ENCODE measurements at regions not wholly inside any gene's neighbourhood (a gene's known extent, or its start where the extent isn't known, plus 50 kb on each side); places are given as distances from the start of the nearest gene placed in this dataset.

DNA sequence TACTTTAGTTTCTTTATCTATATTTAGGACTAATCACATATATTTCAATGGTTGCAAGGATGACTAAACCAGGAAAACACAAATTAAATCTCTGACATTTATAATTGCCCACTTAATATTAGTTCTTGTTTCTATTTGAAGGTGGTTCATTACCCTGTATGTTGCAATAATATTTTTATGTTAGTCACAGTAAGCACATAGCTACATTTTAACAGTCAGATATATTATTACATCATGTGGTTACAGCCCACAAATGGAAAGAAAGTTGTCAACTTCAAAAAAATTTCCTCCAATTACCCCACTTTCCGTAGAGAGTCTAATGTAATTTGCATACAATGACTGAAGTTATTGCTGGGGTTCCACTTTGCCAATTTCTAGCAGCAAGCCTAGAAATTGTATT lies 114.6 kb downstream of the TUSC7 start:
- POLR2A ChIA-PET, result no interaction called here
- H3K27me3 Mint-ChIP-seq, result peaks cover 0 to 2% (median 0%) of the 10 kb centered on the region in 5 donors
- DNase-seq, result no peak
- peaks cover 0 to 2% (median 0%) of the 10 kb centered on the region in 9 donors for H3K9me3 Mint-ChIP-seq
- no peak overlapping the region for H3K4me3 Mint-ChIP-seq
- no peaks in the 10 kb centered on the region for H3K4me1 Mint-ChIP-seq
- no peaks in the 10 kb centered on the region for H3K36me3 Mint-ChIP-seq
- ATAC-seq, result no peak
- no peak overlapping the region for H3K27ac Mint-ChIP-seq

DNA sequence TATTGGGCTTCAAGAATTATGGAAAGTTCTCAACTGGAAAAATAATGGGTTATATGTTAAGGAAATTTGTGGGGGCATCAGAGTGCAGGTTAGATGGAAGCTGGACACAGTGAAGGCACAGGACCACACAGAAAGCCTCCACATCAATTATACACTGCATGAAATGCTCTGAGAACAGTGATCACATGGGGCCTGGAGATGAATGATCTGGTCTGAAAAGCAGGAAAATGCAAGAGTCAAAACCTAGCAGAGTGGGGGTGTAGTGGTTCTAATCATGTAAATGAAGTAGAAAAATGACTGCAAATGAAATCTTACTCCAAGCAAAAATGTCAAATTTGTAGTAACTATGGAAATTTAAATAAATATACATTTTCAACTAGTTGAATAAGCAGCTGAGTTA lies 123.6 kb downstream of the TUSC7 start:
- Mint-ChIP-seq H3K36me3 (no peaks in the 10 kb centered on the region), H3K27ac (no peak overlapping the region), H3K4me3 (no peak overlapping the region), H3K4me1 (no peaks in the 10 kb centered on the region), H3K27me3 (no peaks in the 10 kb centered on the region), H3K9me3 (peaks cover 0 to 23% (median 0%) of the 10 kb centered on the region in 9 donors)
- DNase-seq (no peak), ATAC-seq (no peak)
- POLR2A ChIA-PET, result no interaction called here

DNA sequence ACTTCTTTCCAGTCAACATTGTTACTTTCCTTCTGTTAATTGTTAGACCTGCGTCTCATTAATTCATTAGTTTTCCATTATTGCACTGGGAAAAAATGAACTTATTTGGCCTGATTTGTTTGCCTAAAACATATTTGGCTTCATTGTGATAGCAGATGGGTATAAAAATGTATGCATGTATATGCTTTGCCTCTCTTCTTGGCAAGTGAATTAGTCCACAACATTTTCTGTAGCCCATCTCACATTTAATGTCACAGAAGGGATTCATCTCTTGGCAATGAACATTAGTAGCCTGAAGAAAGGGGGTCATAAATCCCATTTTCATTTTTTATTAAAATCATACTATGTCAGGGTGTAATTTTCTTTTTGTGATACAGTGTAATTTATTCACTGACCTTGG lies 125.2 kb downstream of the TUSC7 start:
- no peak overlapping the region for H3K27ac Mint-ChIP-seq
- DNase-seq (no peak), ATAC-seq (no peak)
- H3K4me3 Mint-ChIP-seq, result no peak overlapping the region
- H3K36me3 Mint-ChIP-seq, result no peaks in the 10 kb centered on the region
- H3K27me3 Mint-ChIP-seq, result no peaks in the 10 kb centered on the region
- POLR2A ChIA-PET, result no interaction called here
- peaks cover 0 to 23% (median 0%) of the 10 kb centered on the region in 9 donors for H3K9me3 Mint-ChIP-seq
- H3K4me1 Mint-ChIP-seq, result no peaks in the 10 kb centered on the region

DNA sequence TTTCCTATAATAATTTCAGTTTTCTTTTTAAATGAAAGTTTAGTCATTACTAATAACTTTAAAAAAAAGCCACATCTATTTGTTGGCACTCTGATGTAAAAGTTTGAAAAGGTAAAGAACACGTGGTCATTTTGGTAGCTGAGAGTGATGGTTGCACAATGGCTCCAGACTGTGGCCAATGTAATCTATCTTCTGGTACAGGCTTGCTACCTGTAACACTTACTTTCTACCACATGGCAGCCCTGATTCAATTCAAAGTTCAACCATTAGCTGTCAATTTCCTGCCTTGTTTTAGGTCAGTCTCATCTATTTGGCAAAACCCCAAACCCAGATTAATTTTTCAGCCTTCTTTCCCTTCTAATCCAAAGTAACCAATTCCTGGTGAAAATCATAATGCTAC lies 126.1 kb downstream of the TUSC7 start:
- Mint-ChIP-seq H3K27me3 (no peaks in the 10 kb centered on the region), H3K9me3 (peaks cover 0 to 23% (median 0%) of the 10 kb centered on the region in 9 donors), H3K27ac (no peak overlapping the region), H3K4me1 (no peaks in the 10 kb centered on the region), H3K36me3 (no peaks in the 10 kb centered on the region), H3K4me3 (no peak overlapping the region)
- POLR2A ChIA-PET, result no interaction called here
- no peak for ATAC-seq
- DNase-seq, result no peak

DNA sequence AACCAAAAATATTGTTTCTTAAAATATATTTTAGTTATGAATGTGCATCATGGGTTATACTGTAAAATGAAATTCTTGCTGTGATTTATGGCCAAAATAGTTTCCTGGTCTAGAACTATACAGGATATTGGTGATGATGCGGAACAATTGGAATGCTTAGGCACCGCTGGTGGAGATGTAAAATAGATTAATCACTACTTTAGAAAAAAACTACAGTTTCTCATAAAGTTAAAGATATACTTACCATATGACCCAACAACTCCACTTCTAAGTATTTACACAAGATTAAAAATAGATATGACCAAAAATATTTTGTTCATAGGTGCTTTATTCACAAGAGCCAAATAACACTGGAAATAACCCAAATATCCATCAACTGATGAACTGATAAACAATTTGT lies 126.7 kb downstream of the TUSC7 start:
- H3K9me3 Mint-ChIP-seq, result peaks cover 0 to 16% (median 0%) of the 10 kb centered on the region in 9 donors
- no peaks in the 10 kb centered on the region for H3K27me3 Mint-ChIP-seq
- no peak overlapping the region for H3K27ac Mint-ChIP-seq
- H3K4me1 Mint-ChIP-seq, result no peaks in the 10 kb centered on the region
- no peaks in the 10 kb centered on the region for H3K36me3 Mint-ChIP-seq
- POLR2A ChIA-PET, result no interaction called here
- DNase-seq, result no peak
- H3K4me3 Mint-ChIP-seq, result no peak overlapping the region
- ATAC-seq, result no peak

DNA sequence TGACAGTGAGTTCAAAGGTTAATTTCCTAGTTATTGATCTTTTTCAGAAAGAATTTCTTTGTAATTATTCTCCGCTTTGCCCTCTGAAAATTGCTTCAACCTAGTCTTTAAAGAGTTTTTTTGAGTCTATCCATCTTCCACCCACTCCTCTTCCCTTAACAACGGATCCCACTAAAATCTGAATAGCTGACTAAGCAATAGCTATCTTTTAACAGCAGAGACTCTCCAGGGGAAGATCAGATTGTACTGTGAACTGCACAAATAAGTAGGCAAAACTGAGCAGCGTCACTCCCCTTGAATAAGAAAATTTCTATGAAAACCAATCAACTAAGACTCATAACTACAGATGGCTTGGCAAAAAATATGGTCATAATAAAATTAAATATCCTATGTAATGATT lies 127.9 kb downstream of the TUSC7 start:
- H3K27me3 Mint-ChIP-seq, result no peaks in the 10 kb centered on the region
- H3K9me3 Mint-ChIP-seq, result peaks cover 0 to 8% (median 0%) of the 10 kb centered on the region in 9 donors
- ATAC-seq (no peak), DNase-seq (no peak)
- no peak overlapping the region for H3K4me3 Mint-ChIP-seq
- H3K27ac Mint-ChIP-seq, result no peak overlapping the region
- no peaks in the 10 kb centered on the region for H3K36me3 Mint-ChIP-seq
- POLR2A ChIA-PET, result no interaction called here
- H3K4me1 Mint-ChIP-seq, result no peaks in the 10 kb centered on the region

DNA sequence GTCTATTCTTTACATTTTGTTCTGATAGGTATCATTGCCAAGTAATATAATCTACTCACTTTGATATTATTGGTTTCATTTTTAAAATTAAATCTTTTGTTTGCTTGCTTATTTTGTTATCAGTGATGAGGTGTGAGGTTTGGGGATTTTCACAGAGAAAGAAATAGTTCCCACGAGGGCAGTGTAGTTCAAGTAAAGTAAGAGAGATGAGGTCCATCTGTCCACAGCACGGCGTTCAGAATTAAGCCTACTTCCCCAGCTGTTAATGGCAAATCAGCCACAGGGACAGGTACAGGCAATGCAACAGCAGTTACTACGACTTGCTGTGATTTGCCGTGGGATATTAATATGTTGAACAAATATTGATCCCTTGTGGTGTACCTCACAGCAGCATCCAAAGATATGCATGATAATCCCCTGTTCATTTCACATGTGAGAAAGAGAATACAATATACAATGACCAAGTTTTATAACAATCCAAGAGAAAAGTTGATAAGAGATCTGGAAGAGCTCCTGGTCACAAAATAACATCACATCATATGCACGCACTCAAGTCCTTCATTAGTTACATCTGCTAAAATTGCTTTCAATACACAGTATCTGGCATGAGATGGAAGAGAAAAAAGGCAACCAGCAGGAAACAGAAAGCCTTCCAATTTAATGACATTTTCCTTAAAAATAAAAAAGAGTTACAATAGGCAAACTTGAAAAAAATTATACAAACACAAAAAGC lies 131.6 kb downstream of the TUSC7 start:
- H3K4me1 Mint-ChIP-seq, result no peaks in the 10 kb centered on the region
- no peaks in the 10 kb centered on the region for H3K27me3 Mint-ChIP-seq
- H3K36me3 Mint-ChIP-seq, result no peaks in the 10 kb centered on the region
- H3K27ac Mint-ChIP-seq, result no peak overlapping the region
- H3K4me3 Mint-ChIP-seq, result no peak overlapping the region
- POLR2A ChIA-PET, result no interaction called here
- DNase-seq (no peak), ATAC-seq (no peak)
- peaks cover 0 to 8% (median 0%) of the 10 kb centered on the region in 9 donors for H3K9me3 Mint-ChIP-seq

DNA sequence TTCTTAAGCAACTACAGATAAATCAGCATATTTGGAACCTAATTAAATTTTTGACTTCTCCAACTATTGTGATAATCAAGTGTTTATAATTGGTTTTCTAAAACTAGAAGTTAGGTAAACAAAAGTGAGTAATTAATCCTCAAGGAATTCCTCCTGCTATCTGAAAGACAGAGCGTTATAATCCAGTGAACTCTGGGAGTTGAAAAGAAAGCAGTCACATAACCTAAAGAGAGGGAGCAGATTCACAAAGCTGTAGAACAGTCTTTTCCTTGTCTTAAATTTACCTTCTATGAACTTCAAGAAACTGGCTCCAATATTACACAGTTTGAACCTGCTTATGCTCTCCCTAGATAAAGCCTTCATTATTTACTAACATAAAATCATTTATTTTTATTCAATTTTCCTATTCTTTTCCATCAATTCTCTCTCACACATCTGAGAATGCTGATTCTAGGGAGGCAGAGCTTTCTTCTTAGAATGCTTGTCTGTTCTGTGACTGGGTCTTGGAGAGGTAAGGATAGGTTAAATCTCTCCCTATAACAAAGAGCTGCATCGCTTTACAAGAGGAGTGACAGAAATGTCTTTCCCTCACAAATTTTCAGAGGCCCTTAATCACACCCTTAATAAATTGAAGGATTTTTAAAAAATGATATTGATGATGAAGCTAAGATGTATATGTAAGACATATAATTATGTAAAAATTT lies 132.8 kb downstream of the TUSC7 start:
- no peak for DNase-seq
- POLR2A ChIA-PET, result no interaction called here
- Mint-ChIP-seq H3K36me3 (no peaks in the 10 kb centered on the region), H3K9me3 (peaks cover 0 to 8% (median 3%) of the 10 kb centered on the region in 9 donors), H3K27me3 (no peaks in the 10 kb centered on the region), H3K27ac (no peak overlapping the region), H3K4me1 (no peaks in the 10 kb centered on the region), H3K4me3 (no peak overlapping the region)
- no peak for ATAC-seq

DNA sequence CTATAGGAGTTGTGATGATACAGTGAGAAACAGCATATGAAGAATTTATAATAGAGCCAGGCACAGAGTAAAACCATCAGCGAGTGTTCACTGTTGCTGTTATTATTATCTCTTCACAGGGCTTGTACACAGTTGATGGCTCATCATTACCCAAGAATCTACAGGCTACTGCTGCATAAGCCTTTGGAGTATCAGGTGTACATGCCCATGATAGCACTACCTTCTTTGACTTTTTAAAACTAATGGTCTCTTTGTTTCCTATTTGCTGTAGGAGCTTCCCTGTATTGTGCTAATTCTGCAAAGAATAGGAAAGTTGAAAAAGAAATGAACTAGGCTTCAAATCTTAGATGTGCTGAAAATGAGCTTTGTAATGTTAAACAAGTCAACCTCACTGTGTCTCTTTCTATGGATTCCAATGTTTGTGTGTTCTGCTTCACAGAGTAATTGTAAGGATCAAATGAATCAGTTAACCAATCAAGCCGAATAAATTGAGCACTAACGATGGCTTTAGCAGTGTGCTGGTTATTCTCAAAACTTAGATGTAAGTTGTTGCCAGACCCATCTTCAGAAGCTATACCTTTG lies 138.8 kb downstream of the TUSC7 start:
- DNase-seq (no peak), ATAC-seq (no peak)
- no peaks in the 10 kb centered on the region for H3K36me3 Mint-ChIP-seq
- H3K27me3 Mint-ChIP-seq, result no peaks in the 10 kb centered on the region
- no peak overlapping the region for H3K27ac Mint-ChIP-seq
- POLR2A ChIA-PET, result no interaction called here
- no peaks in the 10 kb centered on the region for H3K4me1 Mint-ChIP-seq
- H3K9me3 Mint-ChIP-seq, result peaks cover 0 to 31% (median 4%) of the 10 kb centered on the region in 9 donors
- no peak overlapping the region for H3K4me3 Mint-ChIP-seq

DNA sequence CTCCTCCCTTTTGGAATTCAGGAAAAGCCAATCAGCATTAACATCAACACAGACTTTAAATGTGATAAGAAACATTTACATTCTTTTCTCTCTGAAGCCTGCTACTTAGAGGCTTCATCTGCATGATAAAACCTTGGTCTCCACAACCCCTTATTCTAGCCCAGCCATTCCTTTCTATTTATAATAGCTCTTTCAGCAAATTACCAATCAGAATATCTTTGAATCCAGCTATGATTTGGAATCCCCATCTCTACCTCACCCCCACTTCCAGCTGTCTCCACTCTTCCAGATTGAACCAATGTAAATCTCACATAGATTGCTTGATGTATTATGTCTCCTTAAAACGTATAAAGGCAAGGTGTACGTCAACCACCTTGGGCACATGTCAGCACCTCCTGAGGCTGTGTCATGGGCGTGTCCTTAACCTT lies 139.7 kb downstream of the TUSC7 start:
- H3K9me3 Mint-ChIP-seq, result peaks cover 0 to 31% (median 5%) of the 10 kb centered on the region in 9 donors
- H3K4me1 Mint-ChIP-seq, result no peaks in the 10 kb centered on the region
- H3K36me3 Mint-ChIP-seq, result no peaks in the 10 kb centered on the region
- POLR2A ChIA-PET, result no interaction called here
- ATAC-seq (no peak), DNase-seq (no peak)
- H3K4me3 Mint-ChIP-seq, result no peak overlapping the region
- no peaks in the 10 kb centered on the region for H3K27me3 Mint-ChIP-seq
- no peak overlapping the region for H3K27ac Mint-ChIP-seq

DNA sequence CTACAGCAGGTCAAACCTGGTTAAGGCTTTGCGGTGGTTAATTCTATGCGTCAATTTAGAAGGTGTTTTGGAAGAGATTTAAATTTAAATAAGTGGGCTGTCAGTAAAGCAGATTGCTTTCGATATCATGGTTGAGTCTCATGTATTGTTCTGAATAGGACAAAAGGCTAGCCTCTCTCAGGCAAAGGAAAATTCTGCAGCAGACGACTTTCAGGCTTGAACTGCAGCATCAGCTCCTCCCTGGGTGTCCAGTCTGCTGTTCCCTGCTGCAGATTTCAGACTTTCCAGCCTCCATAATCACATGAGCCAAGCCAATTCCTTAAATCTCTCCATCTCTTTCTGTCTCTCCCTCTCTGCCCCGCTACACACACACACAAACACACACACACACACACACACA lies 143.2 kb downstream of the TUSC7 start:
- POLR2A ChIA-PET, result no interaction called here
- no peak for ATAC-seq
- H3K36me3 Mint-ChIP-seq, result no peaks in the 10 kb centered on the region
- H3K27ac Mint-ChIP-seq, result no peak overlapping the region
- peaks cover 0 to 23% (median 4%) of the 10 kb centered on the region in 9 donors for H3K9me3 Mint-ChIP-seq
- DNase-seq, result no peak
- no peaks in the 10 kb centered on the region for H3K4me1 Mint-ChIP-seq
- H3K4me3 Mint-ChIP-seq, result no peak overlapping the region
- H3K27me3 Mint-ChIP-seq, result no peaks in the 10 kb centered on the region

DNA sequence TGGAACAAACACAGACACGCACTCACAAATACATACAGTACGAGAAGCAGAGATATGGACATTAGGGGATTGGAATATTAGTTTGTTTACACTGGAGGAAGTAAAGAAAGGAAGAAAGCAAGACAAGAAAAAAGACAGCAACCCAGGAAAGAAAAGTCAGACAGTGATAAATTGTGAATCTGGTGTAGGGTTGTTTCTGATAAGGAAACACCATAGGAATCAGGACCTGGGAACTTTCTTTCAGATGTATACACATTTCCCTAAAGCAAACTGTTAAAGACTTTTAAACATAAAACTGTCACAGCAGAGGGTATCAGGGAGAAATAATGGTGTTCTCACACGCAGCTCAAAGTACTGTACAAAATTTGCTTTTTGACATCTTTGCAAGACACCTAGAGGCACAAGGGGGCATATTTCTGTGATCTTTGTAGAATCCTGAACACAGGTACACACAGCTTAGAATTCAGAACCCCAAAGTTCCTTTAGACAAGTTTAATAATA lies 153.7 kb downstream of the TUSC7 start:
- ATAC-seq (no peak), DNase-seq (no peak)
- no peak overlapping the region for H3K27ac Mint-ChIP-seq
- H3K9me3 Mint-ChIP-seq, result no peaks in the 10 kb centered on the region
- POLR2A ChIA-PET, result no interaction called here
- H3K27me3 Mint-ChIP-seq, result no peaks in the 10 kb centered on the region
- H3K36me3 Mint-ChIP-seq, result no peaks in the 10 kb centered on the region
- H3K4me1 Mint-ChIP-seq, result no peaks in the 10 kb centered on the region
- no peak overlapping the region for H3K4me3 Mint-ChIP-seq

DNA sequence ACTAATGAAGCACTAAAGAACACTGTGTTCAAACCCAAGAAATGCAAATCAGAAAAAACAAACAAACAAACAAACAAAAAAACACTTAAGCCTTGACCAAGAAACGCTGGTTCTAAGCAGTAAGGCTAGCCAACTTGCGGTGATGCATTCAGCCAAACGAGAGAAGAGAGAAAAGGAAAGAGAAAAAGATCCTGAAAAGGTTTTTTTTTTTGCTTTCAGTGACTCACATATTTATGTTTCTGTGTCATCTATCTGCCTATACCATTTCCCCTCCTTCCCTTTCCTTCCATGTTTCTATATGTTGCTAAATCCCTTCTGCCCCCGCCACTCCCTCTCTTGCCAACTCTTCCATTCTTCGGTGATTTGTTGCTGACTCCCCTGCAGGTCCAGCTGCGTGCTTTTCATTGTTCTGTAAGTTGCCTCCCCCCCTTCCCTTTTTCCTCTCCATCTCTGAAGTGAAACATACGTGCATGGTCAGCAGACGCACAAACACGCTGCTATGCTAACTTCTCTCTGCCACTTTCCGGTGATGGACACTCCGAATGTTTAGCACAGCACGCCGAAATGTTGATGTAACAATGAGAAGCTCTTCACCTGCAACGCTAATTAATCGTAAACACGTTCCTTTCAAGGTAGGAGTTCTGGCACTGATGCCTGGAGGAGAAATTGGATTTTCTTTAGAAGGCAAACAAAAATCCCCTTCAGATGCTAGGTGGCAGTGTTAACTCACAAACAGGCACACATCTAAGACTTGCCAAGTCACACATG lies 154.4 kb downstream of the TUSC7 start:
- Mint-ChIP-seq H3K27ac (no peak overlapping the region), H3K27me3 (no peaks in the 10 kb centered on the region), H3K4me1 (no peaks in the 10 kb centered on the region), H3K9me3 (peaks cover 0 to 2% (median 0%) of the 10 kb centered on the region in 9 donors), H3K4me3 (no peak overlapping the region), H3K36me3 (no peaks in the 10 kb centered on the region)
- POLR2A ChIA-PET, result no interaction called here
- ATAC-seq (no peak), DNase-seq (no peak)
